B cell (primary cell): ENCODE measurements at regions not wholly inside any gene's neighbourhood (a gene's known extent, or its start where the extent isn't known, plus 50 kb on each side); places are given as distances from the start of the nearest gene placed in this dataset.

Experiments used
- CTCF ChIP-seq: fragments of 200-600 bp; IDR thresholded peaks from one replicate; pipeline ENCODE4 v1.8.0; 2022; ENCODE audit warnings: antibody characterized with exemption, mild to moderate bottlenecking
- EZH2 ChIP-seq: IDR thresholded peaks from 2 replicates; pipeline ENCODE4 v1.6.1; 2012; ENCODE audit warnings: borderline replicate concordance, low read depth, mild to moderate bottlenecking, moderate library complexity, low read length; ENCODE audit not compliant: insufficient read depth, poor library complexity, severe bottlenecking

- TF ChIP-seq CTCF (no peak), EZH2 (no peak)
Observed at GRCh38 chr14:83814896-83815295, 1715.0 kb upstream of the FLRT2 start.
